Hematopoietic multipotent progenitor cell treated with erythropoietin and hydrocortisone succinate and interleukin-3 and kit ligand, for 17 days (in vitro differentiated cells): ENCODE measurements at regions not wholly inside any gene's neighbourhood (a gene's known extent, or its start where the extent isn't known, plus 50 kb on each side); places are given as distances from the start of the nearest gene placed in this dataset.

Experiments
- DNase-seq: peaks from one replicate; pipeline ENCODE4 v3.0.0-alpha.2; 2015; ENCODE audit warnings: low spot score

DNA sequence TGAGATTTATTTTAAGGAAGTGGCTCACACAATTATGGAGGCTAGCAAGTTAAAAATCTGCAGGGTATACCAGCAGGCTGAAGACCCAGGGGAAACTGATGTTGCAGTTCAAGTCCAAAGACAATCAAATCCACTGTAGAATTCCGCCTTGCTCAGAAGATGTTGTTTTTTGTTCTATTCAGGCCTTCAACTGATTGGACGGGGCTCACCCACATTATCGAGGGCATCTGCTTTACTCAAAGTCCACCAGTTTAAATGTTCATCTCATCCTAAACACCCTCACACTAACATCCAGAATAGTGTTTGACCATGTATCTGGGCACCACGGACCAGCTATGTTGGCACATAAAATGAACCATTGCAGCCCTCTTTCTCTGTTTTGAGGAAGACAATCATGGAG is 211.2 kb upstream of the GPR26 start:
- DNase-seq: no peak

DNA sequence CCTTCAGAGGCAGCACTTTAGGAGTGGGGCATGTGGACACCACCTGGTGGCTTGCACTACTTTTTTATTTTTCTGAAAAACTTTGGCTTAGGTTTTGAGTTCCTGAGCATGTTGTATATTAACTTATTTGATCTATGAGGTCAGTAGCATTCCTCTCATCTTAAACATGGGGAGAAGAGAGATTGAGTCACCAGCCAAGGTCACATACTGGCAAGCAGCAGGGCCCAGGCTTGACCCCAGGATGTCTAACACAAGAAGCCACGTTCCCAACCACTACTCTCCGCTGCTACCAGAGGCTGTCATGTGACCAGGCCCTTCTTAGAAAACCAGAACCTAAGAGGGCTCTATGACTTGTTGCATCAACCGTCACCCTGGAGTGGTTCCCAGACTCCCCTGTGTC is 210.3 kb upstream of the GPR26 start:
- no peak for DNase-seq

DNA sequence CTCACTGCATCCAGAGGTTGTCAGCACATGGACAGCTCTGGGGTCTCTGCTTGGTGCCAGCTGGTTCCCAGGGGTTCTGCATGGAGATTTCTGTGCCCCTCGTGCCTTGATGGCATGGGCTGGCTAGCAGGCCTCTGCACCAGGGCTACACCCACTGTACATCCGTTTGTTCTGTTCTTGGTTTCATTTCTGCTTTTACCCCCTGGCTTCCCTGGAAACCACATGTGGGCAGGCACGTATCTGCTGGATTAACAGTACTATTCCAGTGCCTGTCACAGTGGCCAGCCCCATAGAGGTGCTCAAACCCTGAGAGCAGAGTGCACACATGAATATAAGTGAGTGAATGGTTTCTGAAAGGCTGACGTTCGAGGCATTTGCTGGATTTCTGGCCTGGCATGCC is 207.2 kb upstream of the GPR26 start:
- DNase-seq: no peak

DNA sequence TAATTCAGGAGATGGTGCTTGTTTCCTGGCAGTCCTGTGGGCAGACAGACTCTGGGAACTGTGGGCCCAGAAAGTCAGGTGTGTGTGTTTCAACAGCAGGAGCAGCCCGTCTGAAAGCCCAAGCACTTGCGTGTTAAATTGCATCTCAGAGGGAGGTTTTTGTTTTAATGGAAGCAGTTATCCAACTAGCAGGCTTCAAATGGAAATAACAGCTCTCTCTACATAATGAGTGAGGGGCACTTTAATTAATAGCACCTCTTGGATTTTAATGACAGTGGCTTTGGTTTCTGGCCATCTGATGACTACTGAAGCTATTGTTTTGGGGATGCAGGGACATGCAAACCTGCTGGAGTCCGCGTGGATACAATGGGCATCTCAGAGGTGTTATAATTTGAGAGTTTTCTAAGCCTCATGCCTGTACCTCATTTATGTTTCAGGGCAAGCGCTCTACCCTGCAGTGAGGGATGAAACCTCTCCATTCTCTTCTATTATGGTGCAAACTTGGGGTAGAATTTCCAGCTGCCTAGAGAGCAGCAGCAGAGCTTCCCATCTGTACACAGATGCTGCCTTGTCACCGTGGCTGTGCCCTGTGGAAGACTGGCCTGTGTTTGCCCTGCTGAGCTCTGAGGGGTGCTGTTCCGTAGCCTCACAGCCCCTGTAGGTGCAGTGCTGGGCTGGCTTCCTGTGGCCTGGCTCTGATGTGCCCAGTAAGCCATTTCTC is 206.6 kb upstream of the GPR26 start:
- no peak for DNase-seq

DNA sequence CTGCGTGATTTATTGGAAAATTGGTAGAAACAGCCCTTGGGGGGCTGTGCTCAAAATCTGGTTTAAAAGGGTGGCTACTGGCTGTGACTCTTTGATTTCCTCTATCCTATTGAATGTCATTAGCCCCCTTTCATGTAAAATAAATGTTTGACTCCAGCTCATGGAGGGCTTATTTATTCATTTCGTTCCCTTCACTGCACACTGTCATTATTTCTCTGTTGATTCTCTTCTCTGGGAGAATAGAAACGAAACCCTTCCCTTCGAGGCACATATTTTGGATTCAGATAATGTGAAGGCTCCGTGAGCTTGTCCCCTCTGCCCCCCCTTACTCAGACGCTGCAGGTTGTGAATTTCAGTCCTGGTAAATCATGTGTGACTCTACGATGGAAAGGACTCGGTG is 203.9 kb upstream of the GPR26 start:
- DNase-seq: no peak

DNA sequence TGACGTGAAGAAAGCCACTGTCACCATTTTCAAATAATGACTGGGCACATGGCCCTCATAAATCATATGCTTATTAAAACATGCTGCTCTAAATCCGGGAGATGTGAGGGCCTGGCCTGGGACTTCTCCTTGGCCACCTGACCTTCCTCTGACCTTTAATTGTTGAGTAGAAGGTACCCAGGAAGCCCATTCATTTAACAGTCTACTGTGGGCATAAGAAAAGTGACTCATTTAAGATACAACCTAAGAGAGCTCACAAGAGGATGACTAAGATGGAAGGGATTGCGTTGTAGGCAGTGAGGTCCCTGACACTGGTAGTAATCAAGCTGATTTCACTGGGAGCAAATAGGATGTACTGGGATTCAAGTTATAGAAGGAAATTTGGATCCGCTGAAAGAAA is 203.4 kb upstream of the GPR26 start:
- DNase-seq: no peak

DNA sequence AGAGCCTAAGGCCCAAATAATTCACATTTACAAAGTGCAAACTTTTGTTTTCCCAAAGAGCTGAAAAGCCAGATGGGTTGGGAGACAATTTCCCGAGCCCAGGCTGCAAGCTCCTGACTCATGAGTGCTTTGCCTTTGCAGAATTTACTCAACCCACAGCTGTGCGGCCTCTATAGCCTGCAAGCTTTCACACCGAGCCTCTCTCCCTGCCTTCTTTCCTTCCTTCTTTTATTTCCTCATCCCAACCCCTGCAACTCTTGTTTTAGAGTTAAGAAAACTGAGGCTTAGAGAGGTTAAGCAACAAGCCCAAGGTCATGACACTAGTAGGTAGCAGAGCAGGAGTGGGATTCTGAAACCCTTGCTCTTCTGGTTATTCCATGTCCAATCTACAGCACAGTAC is 203.0 kb upstream of the GPR26 start:
- no peak for DNase-seq

DNA sequence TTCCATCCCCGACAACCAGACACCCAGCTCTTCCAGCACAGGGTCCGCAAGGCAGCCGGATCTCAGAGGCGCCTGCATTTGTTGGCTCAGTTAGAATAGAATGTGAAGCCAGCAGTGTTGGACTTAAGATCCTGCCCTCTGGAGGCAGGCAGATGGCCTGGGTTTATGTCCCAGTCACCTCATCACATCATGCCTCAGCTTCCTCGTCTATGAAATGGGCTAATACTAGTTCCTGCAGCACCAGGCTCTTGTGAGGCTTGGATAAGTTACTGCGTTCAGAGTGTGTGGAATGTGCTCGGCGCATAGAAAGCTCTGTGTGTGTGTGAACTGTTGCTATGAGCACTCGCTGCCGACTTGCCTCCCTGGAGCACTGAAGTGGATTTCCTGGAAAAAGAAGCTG is 202.5 kb upstream of the GPR26 start:
- DNase-seq: no peak

DNA sequence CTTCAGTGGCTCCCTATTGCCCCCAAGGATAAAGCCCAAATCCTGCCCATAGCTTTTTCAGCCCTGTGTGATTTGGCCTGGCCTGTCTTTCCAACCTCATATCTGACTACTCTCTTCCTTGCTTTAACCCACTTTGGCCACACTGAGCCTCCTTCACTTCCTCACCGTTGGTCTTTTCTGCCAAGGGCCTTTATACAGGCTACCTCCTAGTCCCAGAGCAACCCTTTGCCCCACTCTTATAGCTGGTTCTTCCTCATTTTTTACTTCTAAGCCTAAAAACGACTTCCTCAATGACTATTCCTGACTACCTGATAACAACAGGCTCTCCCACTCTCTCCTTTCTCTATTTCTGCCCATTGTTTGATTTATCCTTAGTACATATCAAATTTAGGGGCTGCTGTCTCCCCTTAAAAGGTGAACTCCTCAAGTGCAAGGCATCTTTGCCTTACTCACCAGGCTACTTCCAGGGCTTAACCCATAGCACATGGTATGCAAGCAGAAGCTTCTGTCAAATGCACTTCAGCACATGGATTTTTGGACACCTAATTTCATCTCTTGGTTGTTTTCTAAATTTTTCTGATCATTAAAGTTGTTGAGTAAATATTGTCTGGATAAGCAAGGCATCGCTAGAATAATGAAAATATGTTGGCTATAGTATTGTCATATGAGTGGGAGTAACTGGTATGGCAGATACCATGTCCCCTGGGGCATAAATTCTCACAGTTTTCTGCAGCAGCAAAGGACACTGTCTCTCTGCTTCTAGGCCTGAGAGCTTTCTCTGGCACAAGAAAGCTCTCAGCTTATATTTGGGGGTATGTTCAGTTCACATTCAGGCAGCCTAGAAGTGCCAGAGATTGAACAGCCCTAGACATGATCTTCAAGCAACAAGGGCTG is 201.5 kb upstream of the GPR26 start:
- DNase-seq: no peak

DNA sequence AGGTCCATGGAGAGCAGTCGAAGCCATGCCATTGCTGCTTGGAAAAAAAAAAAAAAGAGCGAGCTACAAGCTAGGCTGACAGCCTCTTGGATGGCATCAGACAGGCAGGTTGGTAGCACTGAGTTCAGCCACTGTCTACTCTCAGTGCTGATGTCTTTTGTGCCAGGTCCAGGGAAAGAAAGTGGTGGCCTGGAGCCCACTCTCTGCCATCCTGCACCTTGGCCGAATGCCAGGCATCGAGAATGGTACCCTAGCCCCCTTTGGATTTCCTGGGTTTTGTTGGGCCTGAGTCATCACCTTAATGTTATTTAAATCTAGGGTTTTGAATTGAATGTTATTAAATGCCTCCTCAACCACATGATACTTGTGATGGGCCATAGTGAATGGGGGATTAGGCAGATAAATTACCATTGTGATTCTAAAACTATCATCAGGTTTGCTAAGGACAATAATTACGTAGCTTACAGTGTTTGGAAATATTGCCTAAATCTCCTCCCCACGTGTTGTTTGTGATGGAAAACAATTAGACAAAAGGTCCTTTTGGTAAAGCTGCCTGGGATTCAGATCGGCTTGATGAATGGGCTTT is 195.7 kb upstream of the GPR26 start:
- no peak for DNase-seq

DNA sequence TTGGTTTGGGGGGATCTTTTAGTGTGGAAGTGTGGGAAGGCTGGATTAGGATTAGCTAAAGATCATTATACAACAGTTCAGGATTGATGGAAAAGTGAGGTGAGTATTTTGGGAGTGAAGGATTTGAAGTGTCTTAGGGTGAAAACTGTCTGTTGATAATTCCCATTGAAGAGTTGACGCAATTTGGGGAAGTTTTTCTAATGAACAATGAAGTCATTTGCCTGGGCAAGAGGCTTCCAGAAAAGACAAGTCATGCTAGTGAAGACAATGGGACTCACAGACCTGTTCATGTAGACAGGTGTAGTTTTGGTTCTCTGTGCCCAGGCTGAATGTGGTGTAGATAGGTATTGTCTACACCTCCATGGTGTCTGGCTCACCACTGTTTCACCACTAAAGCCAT is 194.3 kb upstream of the GPR26 start:
- no peak for DNase-seq

DNA sequence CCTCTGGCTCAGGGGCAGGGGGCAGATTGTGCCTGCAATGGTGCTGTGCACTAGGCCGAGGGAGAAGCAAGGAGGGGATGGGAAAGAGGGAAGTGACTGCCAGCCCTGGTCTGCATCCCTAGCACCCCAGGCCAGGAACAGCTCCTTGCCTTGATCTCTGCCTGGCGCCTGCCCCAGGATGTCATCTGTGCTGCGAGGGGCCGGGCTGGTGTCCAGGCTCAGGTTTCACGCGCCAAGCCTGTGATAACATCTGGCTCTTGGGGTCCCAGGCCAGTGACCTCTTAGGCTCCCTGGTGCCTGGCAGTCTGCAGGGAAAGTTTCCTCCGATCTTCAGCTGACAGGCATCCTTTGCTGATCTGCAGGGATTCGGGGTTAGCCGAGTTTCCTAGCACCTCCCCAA is 193.5 kb upstream of the GPR26 start:
- DNase-seq: no peak

DNA sequence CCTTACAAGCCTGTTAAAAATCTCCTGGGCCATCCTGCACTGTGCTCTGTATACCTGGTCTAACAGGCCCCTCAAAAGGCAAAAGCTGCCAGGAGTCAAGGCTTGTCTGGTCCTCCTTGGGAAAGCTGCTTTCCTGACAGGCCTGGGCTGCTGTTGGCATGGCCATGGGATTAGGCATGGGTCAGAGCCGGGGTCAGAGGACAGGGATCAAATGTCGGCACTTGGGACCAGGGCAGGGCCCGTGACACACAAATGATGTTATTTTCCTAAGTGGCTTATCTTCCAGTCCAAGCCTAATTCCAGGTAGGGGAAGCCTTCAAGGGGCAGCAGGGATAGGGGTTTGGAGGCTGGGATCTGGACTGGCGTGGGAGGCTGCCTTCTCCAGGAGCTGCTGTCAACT is 191.5 kb upstream of the GPR26 start:
- DNase-seq: no peak

DNA sequence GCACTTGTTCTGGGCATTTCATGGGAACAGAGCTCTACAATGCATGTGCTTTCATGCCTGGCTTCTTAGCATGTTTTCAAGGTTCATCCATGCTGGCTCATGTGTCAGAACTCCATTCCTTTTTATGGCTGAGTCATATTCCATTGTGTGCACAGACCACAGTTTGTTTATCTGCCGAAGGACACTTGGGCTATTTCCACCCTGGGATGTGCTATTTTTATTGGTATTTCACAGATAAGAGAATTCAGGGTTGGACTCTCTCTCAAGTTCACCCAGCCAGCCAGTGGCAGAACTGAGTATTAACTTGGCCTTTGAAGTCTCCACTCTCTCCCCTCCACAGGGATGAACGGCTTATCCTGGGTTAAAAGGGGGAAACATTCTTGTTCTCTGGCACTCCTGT is 190.7 kb upstream of the GPR26 start:
- DNase-seq: no peak

DNA sequence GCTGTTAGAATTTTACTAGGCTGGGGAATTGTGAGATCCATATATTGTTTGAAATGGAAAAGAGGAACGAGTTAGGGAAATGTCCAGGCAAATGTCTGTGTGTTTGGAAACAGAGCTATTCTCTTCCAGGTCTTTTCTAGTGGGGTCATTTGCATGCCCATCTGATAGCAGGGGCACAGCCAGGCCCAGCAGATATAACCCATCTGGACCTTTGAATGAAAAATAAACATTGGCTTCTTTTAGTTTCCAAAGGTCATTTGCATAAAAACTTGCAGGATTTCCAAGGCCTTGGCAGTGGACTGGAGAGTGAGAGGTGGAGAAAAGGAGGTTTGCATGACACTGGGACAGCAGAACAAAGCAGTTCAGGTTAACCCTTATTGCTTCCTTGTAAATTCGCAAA is 188.0 kb upstream of the GPR26 start:
- no peak for DNase-seq

DNA sequence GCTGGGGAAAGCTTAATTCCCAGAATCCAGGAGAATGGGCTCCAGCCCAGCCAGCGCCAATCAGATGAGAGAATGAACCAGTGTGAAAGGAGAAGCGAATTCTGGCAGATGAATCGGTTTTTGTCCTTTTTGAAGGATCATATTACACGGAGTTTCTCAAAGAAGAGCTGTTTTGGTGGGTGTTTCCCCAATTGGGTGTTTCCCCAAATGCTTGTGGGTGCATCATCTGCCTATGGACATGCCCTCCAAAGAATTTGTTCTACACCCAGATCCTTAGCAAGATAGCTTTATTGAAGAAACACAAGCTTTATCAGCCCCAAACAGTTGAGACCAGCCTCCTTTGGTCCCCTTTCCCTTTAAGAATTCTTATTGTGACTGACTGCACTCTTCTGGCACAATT is 186.5 kb upstream of the GPR26 start:
- peak; percentile 9 for DNase-seq

DNA sequence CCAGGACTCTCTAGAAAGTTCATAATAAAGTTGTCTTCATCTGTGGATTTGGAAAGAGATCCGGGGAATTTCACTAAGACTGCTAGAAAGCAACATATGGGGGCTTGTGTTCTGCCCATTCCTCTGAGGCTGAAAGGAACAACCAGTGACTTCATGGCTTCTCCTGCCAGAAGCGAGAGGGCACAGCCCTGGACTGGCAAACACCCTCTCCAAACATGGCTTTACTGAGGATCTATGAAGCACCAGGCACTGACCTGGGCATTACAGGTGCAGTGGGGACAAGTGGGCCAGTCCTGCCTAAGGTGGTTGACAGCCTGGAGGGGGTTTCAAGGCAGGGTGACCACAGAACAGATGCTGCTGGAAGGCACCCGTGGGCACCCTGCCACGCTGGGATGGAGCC is 185.8 kb upstream of the GPR26 start:
- no peak for DNase-seq

DNA sequence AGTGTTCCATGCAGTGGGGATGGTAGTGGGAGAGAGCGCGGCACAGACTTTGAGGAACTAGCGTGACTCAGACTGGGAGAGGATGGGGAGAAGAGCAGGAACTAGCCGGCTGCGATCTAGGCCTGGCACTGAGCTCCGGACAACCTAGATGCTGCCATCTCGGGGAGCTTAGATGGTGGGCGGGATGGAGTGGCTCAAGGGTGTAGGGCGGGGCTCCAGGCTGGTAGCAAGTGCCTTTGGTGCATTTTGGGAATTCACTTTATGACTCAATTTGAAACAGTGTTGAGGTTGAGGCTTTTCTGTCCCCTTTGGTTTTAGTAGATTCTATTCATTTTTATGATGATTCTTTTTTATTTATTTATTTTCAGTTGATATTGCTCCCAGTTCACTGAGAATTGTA is 185.3 kb upstream of the GPR26 start:
- no peak for DNase-seq

DNA sequence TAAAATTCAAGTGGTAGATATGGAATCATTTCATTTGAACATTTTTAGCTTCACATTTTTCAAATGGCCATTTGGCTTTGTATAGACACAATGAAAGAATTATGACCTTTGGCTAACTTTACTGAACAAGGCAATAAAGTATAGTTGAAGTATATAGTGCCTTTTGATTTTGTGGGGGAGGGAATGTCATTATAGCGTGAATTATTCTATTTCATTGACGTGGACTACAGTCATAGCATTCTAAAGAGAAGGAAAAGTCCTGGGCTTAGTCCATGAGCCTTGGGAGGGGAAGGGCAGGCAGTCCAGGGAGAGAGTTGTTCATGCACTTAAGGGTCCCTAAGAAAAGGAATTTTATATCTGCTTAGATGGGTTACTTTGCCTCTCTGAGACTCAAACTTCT is 181.4 kb upstream of the GPR26 start:
- no peak for DNase-seq

DNA sequence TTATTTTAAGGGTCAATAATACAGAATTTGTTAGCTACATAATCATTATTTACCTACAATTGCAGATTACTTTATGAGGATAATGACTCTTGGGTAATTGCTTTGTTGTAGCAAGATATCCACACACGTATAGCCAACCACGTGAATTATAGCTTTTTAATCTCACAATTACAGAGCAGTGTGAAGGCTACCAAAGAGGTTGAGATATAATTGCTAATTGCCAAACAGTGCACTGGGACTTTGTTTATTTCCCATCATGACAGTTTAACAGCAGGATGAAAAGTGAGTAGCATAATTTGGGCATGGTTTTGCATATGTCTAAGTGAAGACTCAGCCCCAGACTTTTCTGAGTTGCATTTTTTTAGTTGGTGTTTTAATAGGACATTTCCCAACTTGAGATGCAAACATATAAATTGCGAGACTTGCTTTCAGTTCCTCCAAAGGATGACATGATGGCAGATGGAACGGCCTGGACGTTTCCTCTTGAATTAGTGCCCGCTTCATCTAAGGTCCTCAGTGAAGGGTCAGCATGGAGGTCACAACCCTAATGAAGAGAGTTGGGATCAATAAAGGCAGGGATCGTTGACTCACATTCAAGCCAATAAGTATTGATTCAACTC is 180.7 kb upstream of the GPR26 start:
- DNase-seq: no peak

DNA sequence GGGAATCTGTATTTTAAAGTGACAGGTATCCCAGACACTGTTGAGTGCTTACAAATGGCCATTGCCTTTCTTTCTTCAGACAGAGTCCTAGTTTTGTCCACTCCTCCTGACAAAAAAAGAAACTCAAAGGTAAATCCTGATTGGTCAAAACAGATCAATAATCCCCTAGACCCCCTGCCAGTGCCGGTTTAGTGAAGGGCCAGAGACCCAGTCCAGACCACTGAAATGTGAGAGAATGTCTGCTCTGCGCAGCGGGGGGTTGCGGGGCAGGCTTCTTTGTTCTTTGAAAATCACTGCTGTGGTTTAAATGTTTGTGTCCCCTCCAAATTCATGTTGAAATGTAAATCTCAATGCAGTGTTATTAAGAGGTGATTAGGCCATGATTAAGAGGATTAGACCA is 177.7 kb upstream of the GPR26 start:
- no peak for DNase-seq

DNA sequence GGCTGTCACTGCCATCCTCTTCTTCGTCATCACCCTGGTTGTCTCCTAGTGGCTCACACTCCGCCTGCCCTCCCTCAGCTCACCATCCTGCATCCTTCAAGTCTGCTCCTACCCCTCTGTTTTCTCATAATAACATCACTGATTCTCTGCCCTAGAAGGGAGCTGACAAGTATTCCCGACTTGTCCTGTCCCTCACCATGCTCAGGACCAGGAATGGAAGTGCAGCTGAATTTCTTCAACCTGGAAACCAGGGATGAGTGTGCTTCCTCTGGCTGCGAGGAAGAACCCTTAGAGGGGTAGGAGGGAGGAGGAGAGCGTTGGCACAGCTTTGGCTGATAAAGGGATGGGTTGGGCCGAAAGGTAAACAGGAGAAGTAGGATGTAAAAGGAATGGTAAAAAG is 174.8 kb upstream of the GPR26 start:
- DNase-seq: no peak

DNA sequence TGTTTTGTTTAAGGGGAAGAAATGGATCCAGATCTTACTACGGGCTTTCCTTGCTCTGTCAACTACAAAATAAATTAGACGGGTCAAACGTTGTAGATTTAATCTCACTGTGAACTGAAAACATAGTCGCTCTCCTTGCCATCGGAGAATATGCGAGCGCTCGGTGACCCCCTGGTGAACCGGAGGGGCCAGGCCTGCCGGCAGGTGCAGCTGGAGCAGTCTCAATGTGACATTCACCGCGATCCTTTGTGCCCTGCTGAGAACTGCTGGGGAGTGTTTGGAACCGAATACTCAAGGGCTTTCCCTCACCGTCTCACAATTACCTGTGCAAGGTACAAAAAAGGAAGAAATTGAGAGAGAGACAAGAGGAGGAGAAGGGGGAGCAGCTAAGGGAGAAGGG is 174.1 kb upstream of the GPR26 start:
- no peak for DNase-seq
